HEK293 (cell line): ENCODE measurements at regions not wholly inside any gene's neighbourhood (a gene's known extent, or its start where the extent isn't known, plus 50 kb on each side); places are given as distances from the start of the nearest gene placed in this dataset.

ENCODE experiments used
- CTCF ChIA-PET: fragments of 350-600 bp; formaldehyde crosslinking; extraction: SDS; loops from one replicate; lab custom pipeline; 2021; ENCODE audit warnings: antibody characterized with exemption; lab: Yijun Ruan, JAX
- POLR2A ChIA-PET: fragments of 300-600 bp; formaldehyde crosslinking; extraction: SDS; loops from one replicate; lab custom pipeline; 2020; ENCODE audit warnings: antibody characterized with exemption, inconsistent platforms; lab: Yijun Ruan, JAX
- H3K27ac ChIP-seq: fragments of 200-500 bp; sonication (Bioruptor generic); 2 replicates; pipeline ENCODE4 v1.5.1; 2014; ENCODE audit warnings: low read depth, low read length, control low read depth, inconsistent platforms; ENCODE audit errors: extremely low read depth
- H3K36me3 ChIP-seq, 2 experiments: fragments of 200-500 bp in 1 of 2; sonication (Bioruptor generic) in 1 of 2; 1 replicate in 1 of 2; 2 replicates in 1 of 2; pipeline ENCODE4 v1.5.1; 2014 to 2017; ENCODE audit warnings: inconsistent platforms in 2 of 2, low read length in 2 of 2; ENCODE audit not compliant: control insufficient read depth in 2 of 2, insufficient read depth in 1 of 2
- H3K4me1 ChIP-seq: fragments of 200-500 bp; sonication (Bioruptor generic); 2 replicates; pipeline ENCODE4 v1.5.1; 2014; ENCODE audit warnings: mild to moderate bottlenecking, low read length, inconsistent platforms; ENCODE audit not compliant: control insufficient read depth, insufficient read depth
- H3K4me3 ChIP-seq: 2 replicates; pipeline ENCODE4 v1.5.1; 2011; ENCODE audit warnings: low read depth, mild to moderate bottlenecking, control low read depth, low read length, moderate library complexity
- H3K9me3 ChIP-seq: fragments of 200-500 bp; sonication (Bioruptor generic); 2 replicates; pipeline ENCODE4 v1.5.1; 2014; ENCODE audit warnings: low read depth, low read length, inconsistent platforms; ENCODE audit not compliant: control insufficient read depth, insufficient read depth
- FEZF1 ChIP-seq: fragments of 450-650 bp; formaldehyde crosslinking; IDR thresholded peaks from 2 replicates; pipeline ENCODE4 v1.5.1; 2016; ENCODE audit warnings: missing biosample characterization, missing genetic modification characterization
- HOXA7 ChIP-seq: sonication (generic); formaldehyde crosslinking; IDR thresholded peaks from 2 replicates; pipeline ENCODE4 v1.8.1; 2022; ENCODE audit warnings: missing genetic modification reagents, borderline replicate concordance
- KLF1 ChIP-seq: fragments of 450-650 bp; formaldehyde crosslinking; IDR thresholded peaks from 2 replicates; pipeline ENCODE4 v1.5.1; 2016; ENCODE audit warnings: missing biosample characterization, missing genetic modification characterization
- KLF10 ChIP-seq: fragments of 450-650 bp; IDR thresholded peaks from 2 replicates; pipeline ENCODE4 v1.5.1; 2018; ENCODE audit warnings: missing biosample characterization, mild to moderate bottlenecking, missing genetic modification characterization
- OVOL3 ChIP-seq: fragments of 450-650 bp; formaldehyde crosslinking; IDR thresholded peaks from 2 replicates; pipeline ENCODE4 v1.5.1; 2016; ENCODE audit warnings: missing biosample characterization, missing genetic modification characterization
- PBX3 ChIP-seq: sonication (generic); formaldehyde crosslinking; IDR thresholded peaks from 2 replicates; pipeline ENCODE4 v1.8.1; 2022; ENCODE audit warnings: mild to moderate bottlenecking, moderate library complexity, missing genetic modification reagents
- REPIN1 ChIP-seq: fragments of 450-650 bp; formaldehyde crosslinking; IDR thresholded peaks from 2 replicates; pipeline ENCODE4 v1.5.1; 2017; ENCODE audit warnings: missing biosample characterization, missing genetic modification characterization, low read depth
- TCF7L2 ChIP-seq: IDR thresholded peaks from 2 replicates; pipeline ENCODE4 v1.6.1; 2011; ENCODE audit warnings: low read depth, mild to moderate bottlenecking, inconsistent platforms, low read length, moderate library complexity, borderline replicate concordance
- TRIM28 ChIP-seq: IDR thresholded peaks from 2 replicates; pipeline ENCODE4 v1.6.1; 2011; ENCODE audit warnings: low read length, control low read depth, borderline replicate concordance
- WT1 ChIP-seq: fragments of 450-650 bp; formaldehyde crosslinking; IDR thresholded peaks from 2 replicates; pipeline ENCODE4 v1.5.1; 2016; ENCODE audit warnings: missing biosample characterization, missing genetic modification characterization
- YY2 ChIP-seq: fragments of 450-650 bp; formaldehyde crosslinking; IDR thresholded peaks from 2 replicates; pipeline ENCODE4 v1.5.1; 2016; ENCODE audit warnings: missing biosample characterization, missing genetic modification characterization
- ZBTB48 ChIP-seq: fragments of 450-650 bp; formaldehyde crosslinking; IDR thresholded peaks from 2 replicates; pipeline ENCODE4 v1.5.1; 2016; ENCODE audit warnings: missing biosample characterization, missing genetic modification characterization
- ZIC2 ChIP-seq: fragments of 450-650 bp; formaldehyde crosslinking; IDR thresholded peaks from 2 replicates; pipeline ENCODE4 v1.5.1; 2016; ENCODE audit warnings: missing biosample characterization, missing genetic modification characterization
- ZNF133 ChIP-seq: fragments of 450-650 bp; formaldehyde crosslinking; IDR thresholded peaks from 2 replicates; pipeline ENCODE4 v1.5.1; 2016; ENCODE audit warnings: missing biosample characterization, missing genetic modification characterization
- ZNF157 ChIP-seq: fragments of 450-650 bp; formaldehyde crosslinking; IDR thresholded peaks from 2 replicates; pipeline ENCODE4 v1.5.1; 2016; ENCODE audit warnings: missing biosample characterization, missing genetic modification characterization
- ZNF184 ChIP-seq: fragments of 450-650 bp; IDR thresholded peaks from 2 replicates; pipeline ENCODE4 v1.5.1; 2018; ENCODE audit warnings: missing biosample characterization, mild to moderate bottlenecking, missing genetic modification characterization
- ZNF266 ChIP-seq: fragments of 450-650 bp; formaldehyde crosslinking; IDR thresholded peaks from 2 replicates; pipeline ENCODE4 v1.5.1; 2016; ENCODE audit warnings: missing biosample characterization, missing genetic modification characterization, low read depth
- ZNF280D ChIP-seq: fragments of 450-650 bp; formaldehyde crosslinking; IDR thresholded peaks from 2 replicates; pipeline ENCODE4 v1.5.1; 2016; ENCODE audit warnings: missing biosample characterization, missing genetic modification characterization
- ZNF394 ChIP-seq: fragments of 450-650 bp; formaldehyde crosslinking; IDR thresholded peaks from 2 replicates; pipeline ENCODE4 v1.5.1; 2016; ENCODE audit warnings: missing biosample characterization, missing genetic modification characterization, mild to moderate bottlenecking, moderate library complexity, borderline replicate concordance
- ZNF473 ChIP-seq: fragments of 450-650 bp; formaldehyde crosslinking; IDR thresholded peaks from 2 replicates; pipeline ENCODE4 v1.5.1; 2017; ENCODE audit warnings: missing biosample characterization, missing genetic modification characterization
- ZNF488 ChIP-seq: fragments of 450-650 bp; formaldehyde crosslinking; IDR thresholded peaks from 2 replicates; pipeline ENCODE4 v1.5.1; 2016; ENCODE audit warnings: missing biosample characterization, missing genetic modification characterization
- ZNF514 ChIP-seq: fragments of 450-650 bp; formaldehyde crosslinking; IDR thresholded peaks from 2 replicates; pipeline ENCODE4 v1.5.1; 2016; ENCODE audit warnings: missing biosample characterization, missing genetic modification characterization
- ZNF548 ChIP-seq: fragments of 450-650 bp; formaldehyde crosslinking; IDR thresholded peaks from 2 replicates; pipeline ENCODE4 v1.5.1; 2016; ENCODE audit warnings: missing biosample characterization, missing genetic modification characterization
- ZNF580 ChIP-seq: fragments of 450-650 bp; formaldehyde crosslinking; IDR thresholded peaks from 2 replicates; pipeline ENCODE4 v1.5.1; 2016; ENCODE audit warnings: missing biosample characterization, missing genetic modification characterization
- ZNF658 ChIP-seq: fragments of 450-650 bp; formaldehyde crosslinking; IDR thresholded peaks from 2 replicates; pipeline ENCODE4; 2016; ENCODE audit warnings: missing biosample characterization, missing genetic modification characterization
- TF ChIP-seq, protein P1 (sequence below): fragments of 450-650 bp; formaldehyde crosslinking; IDR thresholded peaks from 2 replicates; pipeline ENCODE4 v1.5.1; 2017; ENCODE audit warnings: missing biosample characterization, missing genetic modification characterization

- H3K4me3 ChIP-seq: no peak overlapping the region
- H3K9me3 ChIP-seq: no peaks in the 10 kb centered on the region
- no peaks in the 10 kb centered on the region for H3K4me1 ChIP-seq
- no peak overlapping the region for H3K27ac ChIP-seq
- no peak for TF ChIP-seq ZNF514 (tag by site-specific recombination)
- no peak for TF ChIP-seq WT1 (tag by site-specific recombination)
- TF ChIP-seq ZNF548 (tag by site-specific recombination): no peak
- TF ChIP-seq OVOL3 (tag by site-specific recombination): no peak
- no peak for TF ChIP-seq TRIM28
- no peak for TF ChIP-seq YY2 (tag by site-specific recombination)
- ChIA-PET CTCF (interaction anchor here (0.9 to 1.1 kb wide), 2 partner anchors 16 to 62 kb away, joined by 3 read pairs; no protein-coding TSS in a partner anchor), POLR2A (no interaction called here)
- no peaks in the 10 kb centered on the region for H3K36me3 ChIP-seq
Measured at GRCh38 chr5:125612776-125613175, 810.4 kb upstream of the GRAMD2B start.

GRCh38 chr5:125630237-125630636, 793.0 kb upstream of the GRAMD2B start:
- no peaks in the 10 kb centered on the region for H3K9me3 ChIP-seq
- no peaks in the 10 kb centered on the region for H3K36me3 ChIP-seq
- H3K27ac ChIP-seq: no peak overlapping the region
- no peak for TF ChIP-seq YY2 (tag by site-specific recombination)
- TF ChIP-seq ZNF473: no peak
- TF ChIP-seq, protein P1, sequence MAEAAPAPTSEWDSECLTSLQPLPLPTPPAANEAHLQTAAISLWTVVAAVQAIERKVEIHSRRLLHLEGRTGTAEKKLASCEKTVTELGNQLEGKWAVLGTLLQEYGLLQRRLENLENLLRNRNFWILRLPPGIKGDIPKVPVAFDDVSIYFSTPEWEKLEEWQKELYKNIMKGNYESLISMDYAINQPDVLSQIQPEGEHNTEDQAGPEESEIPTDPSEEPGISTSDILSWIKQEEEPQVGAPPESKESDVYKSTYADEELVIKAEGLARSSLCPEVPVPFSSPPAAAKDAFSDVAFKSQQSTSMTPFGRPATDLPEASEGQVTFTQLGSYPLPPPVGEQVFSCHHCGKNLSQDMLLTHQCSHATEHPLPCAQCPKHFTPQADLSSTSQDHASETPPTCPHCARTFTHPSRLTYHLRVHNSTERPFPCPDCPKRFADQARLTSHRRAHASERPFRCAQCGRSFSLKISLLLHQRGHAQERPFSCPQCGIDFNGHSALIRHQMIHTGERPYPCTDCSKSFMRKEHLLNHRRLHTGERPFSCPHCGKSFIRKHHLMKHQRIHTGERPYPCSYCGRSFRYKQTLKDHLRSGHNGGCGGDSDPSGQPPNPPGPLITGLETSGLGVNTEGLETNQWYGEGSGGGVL (tag by site-specific recombination): no peak
- TF ChIP-seq TRIM28: no peak
- TF ChIP-seq ZNF488: no peak
- TF ChIP-seq ZNF394 (tag by site-specific recombination): no peak
- TF ChIP-seq WT1 (tag by site-specific recombination): no peak
- TF ChIP-seq ZNF133: no peak
- no peak for TF ChIP-seq ZNF658
- no peak for TF ChIP-seq ZNF184 (tag by site-specific recombination)
- no peak for TF ChIP-seq HOXA7 (CRISPR knock-in tag)
- no peak for TF ChIP-seq PBX3 (CRISPR knock-in tag)
- TF ChIP-seq ZNF157 (tag by site-specific recombination): no peak
- TF ChIP-seq, all 188 proteins: peak for 0
- H3K4me1 ChIP-seq: no peaks in the 10 kb centered on the region
- ChIA-PET POLR2A (no interaction called here), CTCF (no interaction called here)
- no peak overlapping the region for H3K4me3 ChIP-seq

DNA sequence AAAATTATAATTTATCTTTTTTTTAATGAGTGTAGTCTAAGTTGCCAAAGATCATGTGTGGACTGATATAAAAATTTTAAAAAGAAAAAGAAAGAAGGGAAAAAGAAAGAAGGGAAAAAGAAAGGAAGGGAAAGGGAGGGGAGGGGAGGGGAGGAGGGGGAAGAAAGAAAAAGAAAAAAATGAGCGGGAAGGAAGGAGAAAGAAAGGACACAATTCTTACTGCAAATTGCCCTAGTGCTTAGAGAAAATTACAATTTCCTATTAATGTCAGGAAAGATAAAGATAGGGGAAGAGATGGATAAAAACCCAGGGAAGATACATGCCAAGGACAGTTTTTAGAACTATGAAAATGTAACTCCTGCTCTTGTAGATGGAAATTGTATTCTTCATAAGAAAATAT, 789.7 kb upstream of the GRAMD2B start:
- H3K4me3 ChIP-seq: no peak overlapping the region
- no peaks in the 10 kb centered on the region for H3K9me3 ChIP-seq
- no peaks in the 10 kb centered on the region for H3K4me1 ChIP-seq
- no peak overlapping the region for H3K27ac ChIP-seq
- CTCF ChIA-PET: no interaction called here
- no peaks in the 10 kb centered on the region for H3K36me3 ChIP-seq
- POLR2A ChIA-PET: no interaction called here
- no peak for TF ChIP-seq ZNF266 (tag by site-specific recombination)
- TF ChIP-seq TCF7L2: no peak
- TF ChIP-seq KLF1 (tag by site-specific recombination): no peak
- no peak for TF ChIP-seq REPIN1 (tag by site-specific recombination)
- no peak for TF ChIP-seq FEZF1 (tag by site-specific recombination)
- TF ChIP-seq ZBTB48 (tag by site-specific recombination): no peak
- TF ChIP-seq ZNF280D (tag by site-specific recombination): no peak
- TF ChIP-seq ZNF580 (tag by site-specific recombination): no peak
- no peak for TF ChIP-seq KLF10
- no peak for TF ChIP-seq ZIC2 (tag by site-specific recombination)
